ENCODE measurements at regions not wholly inside any gene's neighbourhood (a gene's known extent, or its start where the extent isn't known, plus 50 kb on each side); places are given as distances from the start of the nearest gene placed in this dataset.
"Not testable (repeated sequence)": the region's sequence is repeated elsewhere in the genome, so short reads cannot be mapped to it uniquely, and the experiment has no call there.

- peaks cover 5% of the 10 kb centered on the region for H3K27me3 ChIP-seq (ENCODE audit: insufficient read depth, low read length)
- H2AFZ ChIP-seq (ENCODE audit: low read depth, low read length), result no peak overlapping the region
- H3K4me3 ChIP-seq (ENCODE audit: low read length), result no peak overlapping the region
- no peaks in the 10 kb centered on the region for H3K9me3 ChIP-seq (ENCODE audit: low read length)
- H3K36me3 ChIP-seq (ENCODE audit: insufficient read depth, low read length), result no peaks in the 10 kb centered on the region
- peaks cover 4% of the 10 kb centered on the region for H3K4me1 ChIP-seq (ENCODE audit: insufficient read depth, low read length)
Measured at GRCh38 chr14:34168656-34169055, 217.8 kb upstream of the EGLN3 start.

- H3K27me3 ChIP-seq (ENCODE audit: insufficient read depth, low read length), result peaks cover 5% of the 10 kb centered on the region
- peaks cover 4% of the 10 kb centered on the region for H3K4me1 ChIP-seq (ENCODE audit: insufficient read depth, low read length)
- H3K36me3 ChIP-seq (ENCODE audit: insufficient read depth, low read length), result no peaks in the 10 kb centered on the region
- H3K4me3 ChIP-seq (ENCODE audit: low read length), result no peak overlapping the region
- no peak overlapping the region for H2AFZ ChIP-seq (ENCODE audit: low read depth, low read length)
- no peaks in the 10 kb centered on the region for H3K9me3 ChIP-seq (ENCODE audit: low read length)
Measured at GRCh38 chr14:34165847-34166350, 215.0 kb upstream of the EGLN3 start.

GRCh38 chr14:34164162-34164864, 213.4 kb upstream of the EGLN3 start:
- Histone ChIP-seq H3K4me3 (ENCODE audit: low read length) (no peak overlapping the region), H3K4me1 (ENCODE audit: insufficient read depth, low read length) (peaks cover 4% of the 10 kb centered on the region), H2AFZ (ENCODE audit: low read depth, low read length) (no peak overlapping the region), H3K27me3 (ENCODE audit: insufficient read depth, low read length) (peaks cover 5% of the 10 kb centered on the region), H3K9me3 (ENCODE audit: low read length) (no peaks in the 10 kb centered on the region), H3K36me3 (ENCODE audit: insufficient read depth, low read length) (no peaks in the 10 kb centered on the region)

DNA sequence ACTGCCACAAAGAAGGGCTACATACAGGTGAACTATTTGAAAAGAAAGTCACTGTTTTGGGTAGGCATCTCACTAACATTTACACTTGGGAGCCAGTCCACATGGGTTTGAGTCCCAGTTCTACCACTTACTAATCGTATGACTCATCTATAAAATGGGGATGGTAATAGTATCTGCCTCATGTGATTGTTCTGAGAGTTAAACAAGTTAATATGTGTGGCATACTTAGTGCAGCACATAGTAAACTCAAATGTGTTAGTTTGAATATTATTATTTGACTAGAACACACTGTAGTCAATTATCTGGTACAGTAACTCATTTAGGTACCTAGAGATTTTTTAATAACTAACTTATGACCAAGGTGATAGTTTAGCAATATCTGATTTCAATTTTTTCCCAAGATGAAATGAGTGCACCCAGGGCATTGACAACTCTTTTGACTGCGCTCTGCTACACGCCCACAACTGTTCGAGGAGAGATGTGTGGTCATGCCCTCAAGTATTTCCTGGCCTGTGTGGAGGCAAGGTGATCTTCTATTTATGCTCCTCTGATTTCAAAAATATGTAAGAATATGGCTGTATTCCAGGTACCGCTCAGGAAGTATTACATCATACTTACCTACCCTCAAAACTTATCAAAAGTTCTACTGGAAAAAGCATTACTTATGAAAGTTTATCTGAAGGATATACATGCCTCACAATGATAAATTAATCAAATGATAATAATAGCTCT, 210.6 kb upstream of the EGLN3 start:
- no peaks in the 10 kb centered on the region for H3K27me3 ChIP-seq (ENCODE audit: insufficient read depth, low read length)
- H3K4me3 ChIP-seq (ENCODE audit: low read length), result no peak overlapping the region
- peaks cover 4% of the 10 kb centered on the region for H3K4me1 ChIP-seq (ENCODE audit: insufficient read depth, low read length)
- no peaks in the 10 kb centered on the region for H3K36me3 ChIP-seq (ENCODE audit: insufficient read depth, low read length)
- H2AFZ ChIP-seq (ENCODE audit: low read depth, low read length), result no peak overlapping the region
- no peaks in the 10 kb centered on the region for H3K9me3 ChIP-seq (ENCODE audit: low read length)

GRCh38 chr14:34160619-34161018, 209.7 kb upstream of the EGLN3 start:
- no peaks in the 10 kb centered on the region for H3K9me3 ChIP-seq (ENCODE audit: low read length)
- peaks cover 4% of the 10 kb centered on the region for H3K4me1 ChIP-seq (ENCODE audit: insufficient read depth, low read length)
- no peaks in the 10 kb centered on the region for H3K36me3 ChIP-seq (ENCODE audit: insufficient read depth, low read length)
- H2AFZ ChIP-seq (ENCODE audit: low read depth, low read length), result no peak overlapping the region
- H3K27me3 ChIP-seq (ENCODE audit: insufficient read depth, low read length), result no peaks in the 10 kb centered on the region
- no peak overlapping the region for H3K4me3 ChIP-seq (ENCODE audit: low read length)

DNA sequence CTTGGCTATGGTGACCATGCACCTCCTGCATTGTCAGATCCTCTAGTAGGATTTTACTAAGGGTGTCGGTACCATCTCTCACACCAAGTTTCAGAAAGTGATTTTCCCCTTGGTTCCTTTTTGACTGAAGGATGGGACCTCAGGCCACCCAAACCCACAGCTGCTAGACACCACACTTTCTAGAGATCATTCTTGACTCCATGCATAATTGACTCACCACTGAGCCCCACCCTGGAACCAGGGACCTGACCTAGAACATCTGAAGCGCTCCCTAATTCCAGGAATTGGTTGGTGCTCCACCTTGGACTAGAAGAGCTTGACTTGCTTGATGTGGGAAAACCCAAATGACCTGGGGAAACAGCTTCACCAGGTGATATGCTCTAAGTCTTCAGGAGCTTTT, 206.8 kb upstream of the EGLN3 start:
- H3K9me3 ChIP-seq (ENCODE audit: low read length), result no peaks in the 10 kb centered on the region
- no peak overlapping the region for H2AFZ ChIP-seq (ENCODE audit: low read depth, low read length)
- H3K27me3 ChIP-seq (ENCODE audit: insufficient read depth, low read length), result no peaks in the 10 kb centered on the region
- H3K4me1 ChIP-seq (ENCODE audit: insufficient read depth, low read length), result no peaks in the 10 kb centered on the region
- H3K36me3 ChIP-seq (ENCODE audit: insufficient read depth, low read length), result no peaks in the 10 kb centered on the region
- no peak overlapping the region for H3K4me3 ChIP-seq (ENCODE audit: low read length)

DNA sequence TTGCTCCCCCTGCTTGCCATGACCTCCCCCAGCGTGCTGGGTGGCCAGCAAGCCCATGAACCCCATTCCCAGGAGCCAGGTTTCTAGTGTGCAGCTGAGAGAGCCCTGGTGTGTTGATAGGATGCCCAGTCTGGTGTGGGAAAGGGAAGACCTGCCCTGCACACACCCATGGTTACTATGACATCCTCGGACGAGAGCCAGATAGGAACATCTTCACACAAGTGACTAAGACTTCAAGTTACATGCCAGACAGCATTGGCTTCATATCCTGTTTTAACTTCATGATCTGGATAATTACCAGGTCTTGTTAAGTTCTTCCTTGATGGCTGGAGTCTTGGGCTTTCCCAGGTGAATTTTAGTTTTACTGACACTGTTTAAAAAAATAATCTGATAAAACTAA, 196.6 kb upstream of the EGLN3 start:
- H3K27me3 ChIP-seq (ENCODE audit: insufficient read depth, low read length), result no peaks in the 10 kb centered on the region
- H3K36me3 ChIP-seq (ENCODE audit: insufficient read depth, low read length), result no peaks in the 10 kb centered on the region
- no peak overlapping the region for H2AFZ ChIP-seq (ENCODE audit: low read depth, low read length)
- no peaks in the 10 kb centered on the region for H3K9me3 ChIP-seq (ENCODE audit: low read length)
- no peaks in the 10 kb centered on the region for H3K4me1 ChIP-seq (ENCODE audit: insufficient read depth, low read length)
- H3K4me3 ChIP-seq (ENCODE audit: low read length), result no peak overlapping the region

DNA sequence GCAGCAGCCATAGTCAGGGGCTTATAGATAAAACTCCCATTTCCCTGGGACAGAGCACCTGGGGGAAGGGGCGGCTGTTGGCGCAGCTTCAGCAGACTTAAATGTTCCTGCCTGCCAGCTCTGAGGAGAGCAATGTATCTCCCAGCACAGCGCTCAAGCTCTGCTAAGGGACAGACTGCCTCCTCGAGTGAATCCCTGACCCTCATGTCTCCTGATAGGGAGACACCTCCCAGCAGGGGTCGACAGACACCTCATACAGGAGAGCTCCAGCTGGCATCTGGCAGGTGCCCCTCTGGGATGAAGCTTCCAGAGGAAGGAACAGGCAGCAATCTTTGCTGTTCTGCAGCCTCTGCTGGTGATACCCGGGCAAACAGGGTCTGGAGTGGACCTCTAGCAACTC, 189.3 kb upstream of the EGLN3 start:
- H3K27me3 ChIP-seq (ENCODE audit: insufficient read depth, low read length); H2AFZ ChIP-seq (ENCODE audit: low read depth, low read length); H3K9me3 ChIP-seq (ENCODE audit: low read length); H3K4me3 ChIP-seq (ENCODE audit: low read length); H3K36me3 ChIP-seq (ENCODE audit: insufficient read depth, low read length); H3K4me1 ChIP-seq (ENCODE audit: insufficient read depth, low read length): not testable (repeated sequence)

GRCh38 chr14:34139160-34140121, 188.6 kb upstream of the EGLN3 start:
- H2AFZ ChIP-seq (ENCODE audit: low read depth, low read length); H3K27me3 ChIP-seq (ENCODE audit: insufficient read depth, low read length); H3K4me1 ChIP-seq (ENCODE audit: insufficient read depth, low read length); H3K9me3 ChIP-seq (ENCODE audit: low read length); H3K4me3 ChIP-seq (ENCODE audit: low read length); H3K36me3 ChIP-seq (ENCODE audit: insufficient read depth, low read length): not testable (repeated sequence)

GRCh38 chr14:34138175-34138574, 187.3 kb upstream of the EGLN3 start:
- H3K36me3 ChIP-seq (ENCODE audit: insufficient read depth, low read length), result no peaks in the 10 kb centered on the region
- H3K4me1 ChIP-seq (ENCODE audit: insufficient read depth, low read length), result peaks cover 4% of the 10 kb centered on the region
- H3K9me3 ChIP-seq (ENCODE audit: low read length), result no peaks in the 10 kb centered on the region
- no peak overlapping the region for H3K4me3 ChIP-seq (ENCODE audit: low read length)
- no peak overlapping the region for H2AFZ ChIP-seq (ENCODE audit: low read depth, low read length)
- no peaks in the 10 kb centered on the region for H3K27me3 ChIP-seq (ENCODE audit: insufficient read depth, low read length)

DNA sequence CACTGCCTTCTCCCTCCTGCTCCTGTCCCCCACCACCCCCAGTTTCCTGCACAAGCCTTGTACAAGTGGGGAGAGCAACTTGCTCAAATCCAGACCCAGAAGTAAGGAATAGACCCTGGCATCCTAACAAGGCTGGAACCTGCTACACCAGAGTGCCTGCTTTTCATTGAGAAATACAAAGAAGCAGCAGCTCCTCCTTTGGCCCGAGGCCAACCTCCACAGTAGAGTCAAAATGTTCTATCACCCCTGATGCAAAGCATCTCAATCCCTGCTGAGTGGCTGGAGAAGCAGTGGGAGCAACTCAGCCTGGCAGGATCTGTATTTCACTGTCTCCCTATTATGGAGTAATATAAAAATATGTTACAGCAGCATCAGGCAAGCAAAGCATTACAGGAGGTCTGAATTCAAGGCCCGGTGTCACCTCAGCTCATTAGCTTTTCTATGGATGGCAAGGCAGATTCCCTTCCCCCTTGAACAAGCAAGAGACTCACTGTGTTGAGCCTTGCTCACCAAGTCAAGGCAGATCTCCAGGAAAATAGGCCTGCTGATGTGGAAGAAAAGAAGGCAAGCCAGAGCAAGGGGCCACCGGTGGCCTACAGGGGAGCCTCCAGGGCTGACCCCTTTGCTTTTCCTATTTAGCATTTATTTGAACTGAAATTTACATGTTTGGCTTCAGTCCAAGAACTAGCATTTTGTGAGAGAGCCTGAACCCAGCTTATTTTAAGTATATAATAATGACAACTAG, 186.3 kb upstream of the EGLN3 start:
- Histone ChIP-seq H3K9me3 (ENCODE audit: low read length) (no peaks in the 10 kb centered on the region), H3K36me3 (ENCODE audit: insufficient read depth, low read length) (no peaks in the 10 kb centered on the region), H3K4me3 (ENCODE audit: low read length) (no peak overlapping the region), H3K27me3 (ENCODE audit: insufficient read depth, low read length) (no peaks in the 10 kb centered on the region), H2AFZ (ENCODE audit: low read depth, low read length) (no peak overlapping the region), H3K4me1 (ENCODE audit: insufficient read depth, low read length) (peaks cover 4% of the 10 kb centered on the region)

GRCh38 chr14:34135492-34135891, 184.6 kb upstream of the EGLN3 start:
- no peaks in the 10 kb centered on the region for H3K27me3 ChIP-seq (ENCODE audit: insufficient read depth, low read length)
- H3K9me3 ChIP-seq (ENCODE audit: low read length), result no peaks in the 10 kb centered on the region
- H3K4me3 ChIP-seq (ENCODE audit: low read length), result no peak overlapping the region
- no peaks in the 10 kb centered on the region for H3K36me3 ChIP-seq (ENCODE audit: insufficient read depth, low read length)
- H3K4me1 ChIP-seq (ENCODE audit: insufficient read depth, low read length), result peaks cover 4% of the 10 kb centered on the region
- H2AFZ ChIP-seq (ENCODE audit: low read depth, low read length), result no peak overlapping the region
